ENCODE measurements at regions not wholly inside any gene's neighbourhood (a gene's known extent, or its start where the extent isn't known, plus 50 kb on each side); places are given as distances from the start of the nearest gene placed in this dataset.
A peak's percentile ranks its signal among the peaks of the same experiment; 100 is the strongest.

DNA sequence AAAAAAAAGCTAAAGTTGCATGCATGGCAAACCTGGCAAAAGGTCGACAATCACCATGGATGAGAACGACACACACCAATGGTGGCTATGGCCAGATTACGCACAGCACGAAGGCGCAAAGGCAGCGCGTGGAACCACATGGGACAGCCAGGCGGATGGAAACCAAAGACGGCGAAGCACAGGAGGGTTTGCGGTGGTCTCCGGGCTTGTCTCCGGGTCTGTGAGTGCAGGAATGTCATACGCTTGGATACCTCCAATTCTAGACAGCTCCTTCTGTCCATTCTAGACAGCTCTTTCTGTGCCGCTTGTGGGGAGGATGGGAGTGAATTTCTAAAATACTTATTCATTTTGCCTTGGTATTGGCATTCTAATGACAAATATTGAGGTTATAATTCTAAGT is 685.4 kb downstream of the BRD1 start:
- no peak overlapping the region for H2AK5ac ChIP-seq (ENCODE audit: low read depth, low read length)
- H3K9me3 ChIP-seq (replicated peaks in 1 of 2; ENCODE audit: control insufficient read depth in 2 of 2, insufficient read depth in 1 of 2, low read depth in 1 of 2, low read length in 2 of 2): no peaks in the 10 kb centered on the region
- peak overlapping the region; percentile 54 for H3K9ac ChIP-seq (ENCODE audit: low read depth, low read length, poor library complexity)
- no peak overlapping the region for H3K14ac ChIP-seq (ENCODE audit: low read length)
- H3K4ac ChIP-seq (ENCODE audit: low read length): no peak overlapping the region
- H3K79me1 ChIP-seq (ENCODE audit: low read depth, low read length): peaks cover 3% of the 10 kb centered on the region
- no peaks in the 10 kb centered on the region for H3K36me3 ChIP-seq (replicated peaks in 1 of 2; ENCODE audit: control insufficient read depth in 2 of 2, insufficient read depth in 2 of 2, low read length in 2 of 2)
- no peak for DNase-seq (ENCODE audit: low spot score)
- H3K18ac ChIP-seq (ENCODE audit: low read length): no peak overlapping the region
- H4K91ac ChIP-seq (ENCODE audit: low read depth, low read length, poor library complexity): no peak overlapping the region
- H4K8ac ChIP-seq (ENCODE audit: low read depth, low read length): no peak overlapping the region
- no peak overlapping the region for H2AFZ ChIP-seq (ENCODE audit: low read length)
- no peak overlapping the region for H3K27ac ChIP-seq (replicated peaks; ENCODE audit: low read length)
- H2BK120ac ChIP-seq (ENCODE audit: low read depth, low read length): no peak overlapping the region
- H3K4me2 ChIP-seq (ENCODE audit: insufficient read depth, low read length, poor library complexity, severe bottlenecking): peak overlapping the region; percentile 3
- no peak overlapping the region for H2BK15ac ChIP-seq (ENCODE audit: low read length)
- no peaks in the 10 kb centered on the region for H3K27me3 ChIP-seq (ENCODE audit: control insufficient read depth in 3 of 3, insufficient read depth in 3 of 3, low read depth in 1 of 3, low read length in 3 of 3)
- H3K23ac ChIP-seq (ENCODE audit: low read depth, low read length, poor library complexity): no peak overlapping the region
- no CpG with 5 or more reads among the region's 15 CpGs for WGBS, 2 donors (ENCODE audit: extremely low coverage in 2 of 2, insufficient read length in 2 of 2, insufficient replicate concordance in 1 of 2)
- no peak overlapping the region for H2BK12ac ChIP-seq (ENCODE audit: low read length)
- no peaks in the 10 kb centered on the region for H3K4me1 ChIP-seq (ENCODE audit: control insufficient read depth in 2 of 2, insufficient read depth in 1 of 2, low read depth in 1 of 2, low read length in 2 of 2)
- no peak overlapping the region for H3K4me3 ChIP-seq (ENCODE audit: low read length in 2 of 2)
- H2BK5ac ChIP-seq (ENCODE audit: low read length): no peak overlapping the region

DNA sequence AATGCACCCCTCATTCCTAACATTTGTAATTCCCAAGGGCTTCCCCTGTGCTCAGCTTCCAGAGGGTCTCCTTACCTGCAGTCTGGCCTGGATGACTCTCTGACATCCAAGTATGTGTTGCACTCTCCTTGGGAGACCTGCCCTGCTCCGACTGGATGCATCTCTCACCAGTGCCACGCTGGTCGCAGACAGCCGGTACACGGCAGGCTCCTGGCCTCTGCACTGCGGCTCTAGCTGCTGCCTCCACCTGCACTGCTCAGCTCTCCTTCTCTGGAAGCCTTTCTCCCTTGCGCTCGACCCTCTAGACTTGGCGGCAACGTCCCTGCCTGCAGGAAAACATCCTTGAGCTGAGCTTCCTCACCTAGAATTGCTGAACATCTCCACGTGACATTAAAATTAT is 685.9 kb downstream of the BRD1 start:
- no peak overlapping the region for H3K4ac ChIP-seq (ENCODE audit: low read length)
- peak overlapping the region; percentile 24 for H3K18ac ChIP-seq (ENCODE audit: low read length)
- H3K9me3 ChIP-seq (replicated peaks in 1 of 2; ENCODE audit: control insufficient read depth in 2 of 2, insufficient read depth in 1 of 2, low read depth in 1 of 2, low read length in 2 of 2): no peaks in the 10 kb centered on the region
- no peaks in the 10 kb centered on the region for H3K36me3 ChIP-seq (replicated peaks in 1 of 2; ENCODE audit: control insufficient read depth in 2 of 2, insufficient read depth in 2 of 2, low read length in 2 of 2)
- peaks cover 3% of the 10 kb centered on the region for H3K79me1 ChIP-seq (ENCODE audit: low read depth, low read length)
- no peak overlapping the region for H4K8ac ChIP-seq (ENCODE audit: low read depth, low read length)
- no CpG with 5 or more reads among the region's 11 CpGs for WGBS, 2 donors (ENCODE audit: extremely low coverage in 2 of 2, insufficient read length in 2 of 2, insufficient replicate concordance in 1 of 2)
- H3K14ac ChIP-seq (ENCODE audit: low read length): no peak overlapping the region
- peak overlapping the region; percentile 4 for H3K9ac ChIP-seq (ENCODE audit: low read depth, low read length, poor library complexity)
- no peak overlapping the region for H3K27ac ChIP-seq (replicated peaks; ENCODE audit: low read length)
- no peak overlapping the region for H2BK120ac ChIP-seq (ENCODE audit: low read depth, low read length)
- H2BK15ac ChIP-seq (ENCODE audit: low read length): no peak overlapping the region
- H2AK5ac ChIP-seq (ENCODE audit: low read depth, low read length): peak overlapping the region; percentile 41
- H3K4me1 ChIP-seq (ENCODE audit: control insufficient read depth in 2 of 2, insufficient read depth in 1 of 2, low read depth in 1 of 2, low read length in 2 of 2): no peaks in the 10 kb centered on the region
- H3K23ac ChIP-seq (ENCODE audit: low read depth, low read length, poor library complexity): no peak overlapping the region
- H3K4me3 ChIP-seq (ENCODE audit: low read length in 2 of 2): no peak overlapping the region
- H2BK12ac ChIP-seq (ENCODE audit: low read length): peak overlapping the region; percentile 7
- no peak for DNase-seq (ENCODE audit: low spot score)
- no peak overlapping the region for H2BK5ac ChIP-seq (ENCODE audit: low read length)
- H4K91ac ChIP-seq (ENCODE audit: low read depth, low read length, poor library complexity): no peak overlapping the region
- H3K27me3 ChIP-seq (ENCODE audit: control insufficient read depth in 3 of 3, insufficient read depth in 3 of 3, low read depth in 1 of 3, low read length in 3 of 3): no peaks in the 10 kb centered on the region
- H3K4me2 ChIP-seq (ENCODE audit: insufficient read depth, low read length, poor library complexity, severe bottlenecking): no peak overlapping the region
- H2AFZ ChIP-seq (ENCODE audit: low read length): no peak overlapping the region

DNA sequence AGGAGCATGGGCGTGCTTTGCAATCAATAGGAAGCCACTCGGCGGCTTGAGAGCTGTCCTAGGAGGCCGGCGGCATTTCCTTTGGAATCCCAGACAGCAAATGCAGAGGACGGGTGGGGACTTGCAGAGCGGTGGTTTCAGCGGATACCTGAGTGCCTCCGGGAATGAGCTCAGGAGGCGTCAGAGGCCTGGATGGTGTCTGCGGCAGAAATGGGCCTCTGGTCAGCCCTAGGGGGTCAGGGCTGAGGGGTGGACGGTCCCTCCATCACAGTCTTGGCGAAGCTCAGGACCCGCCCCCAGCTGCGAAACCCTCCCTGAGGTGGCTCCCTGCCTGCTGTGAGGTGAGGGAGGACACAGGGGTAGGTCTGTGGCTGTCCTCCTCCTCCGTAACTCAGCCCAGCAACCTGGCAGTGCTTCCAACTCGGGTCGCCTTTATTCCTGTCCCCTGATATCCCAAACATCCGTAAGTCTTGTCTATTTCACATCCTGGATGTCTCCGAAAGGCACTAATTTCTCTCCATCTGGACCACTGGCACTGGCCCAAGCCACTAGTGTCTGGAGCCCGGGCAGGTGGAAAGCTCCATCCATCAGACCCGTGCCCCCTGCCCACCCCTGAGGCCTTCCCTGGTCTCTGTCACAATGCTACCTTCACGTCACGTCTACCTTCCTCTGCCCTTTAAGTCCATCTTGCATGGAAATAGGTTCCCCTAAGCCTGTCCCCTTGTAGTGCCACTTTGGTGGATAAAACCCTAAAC is 686.6 kb downstream of the BRD1 start:
- H3K23ac ChIP-seq (ENCODE audit: low read depth, low read length, poor library complexity): no peak overlapping the region
- H4K91ac ChIP-seq (ENCODE audit: low read depth, low read length, poor library complexity): no peak overlapping the region
- no peaks in the 10 kb centered on the region for H3K36me3 ChIP-seq (replicated peaks in 1 of 2; ENCODE audit: control insufficient read depth in 2 of 2, insufficient read depth in 2 of 2, low read length in 2 of 2)
- H3K4me2 ChIP-seq (ENCODE audit: insufficient read depth, low read length, poor library complexity, severe bottlenecking): no peak overlapping the region
- no peak overlapping the region for H2BK12ac ChIP-seq (ENCODE audit: low read length)
- no peak overlapping the region for H3K4me3 ChIP-seq (ENCODE audit: low read length in 2 of 2)
- H3K27me3 ChIP-seq (ENCODE audit: control insufficient read depth in 3 of 3, insufficient read depth in 3 of 3, low read depth in 1 of 3, low read length in 3 of 3): no peaks in the 10 kb centered on the region
- H3K4me1 ChIP-seq (ENCODE audit: control insufficient read depth in 2 of 2, insufficient read depth in 1 of 2, low read depth in 1 of 2, low read length in 2 of 2): no peaks in the 10 kb centered on the region
- H3K18ac ChIP-seq (ENCODE audit: low read length): peak overlapping the region; percentile 39
- no peak overlapping the region for H2BK5ac ChIP-seq (ENCODE audit: low read length)
- H3K9me3 ChIP-seq (replicated peaks in 1 of 2; ENCODE audit: control insufficient read depth in 2 of 2, insufficient read depth in 1 of 2, low read depth in 1 of 2, low read length in 2 of 2): no peaks in the 10 kb centered on the region
- WGBS, 2 donors (ENCODE audit: extremely low coverage in 2 of 2, insufficient read length in 2 of 2, insufficient replicate concordance in 1 of 2): no CpG with 5 or more reads among the region's 24 CpGs
- no peak for DNase-seq (ENCODE audit: low spot score)
- H2BK120ac ChIP-seq (ENCODE audit: low read depth, low read length): no peak overlapping the region
- no peak overlapping the region for H3K27ac ChIP-seq (replicated peaks; ENCODE audit: low read length)
- peaks cover 3% of the 10 kb centered on the region for H3K79me1 ChIP-seq (ENCODE audit: low read depth, low read length)
- no peak overlapping the region for H4K8ac ChIP-seq (ENCODE audit: low read depth, low read length)
- no peak overlapping the region for H3K4ac ChIP-seq (ENCODE audit: low read length)
- H3K14ac ChIP-seq (ENCODE audit: low read length): no peak overlapping the region
- H2AK5ac ChIP-seq (ENCODE audit: low read depth, low read length): no peak overlapping the region
- peak overlapping the region; percentile 9 for H2BK15ac ChIP-seq (ENCODE audit: low read length)
- no peak overlapping the region for H2AFZ ChIP-seq (ENCODE audit: low read length)
- H3K9ac ChIP-seq (ENCODE audit: low read depth, low read length, poor library complexity): no peak overlapping the region

DNA sequence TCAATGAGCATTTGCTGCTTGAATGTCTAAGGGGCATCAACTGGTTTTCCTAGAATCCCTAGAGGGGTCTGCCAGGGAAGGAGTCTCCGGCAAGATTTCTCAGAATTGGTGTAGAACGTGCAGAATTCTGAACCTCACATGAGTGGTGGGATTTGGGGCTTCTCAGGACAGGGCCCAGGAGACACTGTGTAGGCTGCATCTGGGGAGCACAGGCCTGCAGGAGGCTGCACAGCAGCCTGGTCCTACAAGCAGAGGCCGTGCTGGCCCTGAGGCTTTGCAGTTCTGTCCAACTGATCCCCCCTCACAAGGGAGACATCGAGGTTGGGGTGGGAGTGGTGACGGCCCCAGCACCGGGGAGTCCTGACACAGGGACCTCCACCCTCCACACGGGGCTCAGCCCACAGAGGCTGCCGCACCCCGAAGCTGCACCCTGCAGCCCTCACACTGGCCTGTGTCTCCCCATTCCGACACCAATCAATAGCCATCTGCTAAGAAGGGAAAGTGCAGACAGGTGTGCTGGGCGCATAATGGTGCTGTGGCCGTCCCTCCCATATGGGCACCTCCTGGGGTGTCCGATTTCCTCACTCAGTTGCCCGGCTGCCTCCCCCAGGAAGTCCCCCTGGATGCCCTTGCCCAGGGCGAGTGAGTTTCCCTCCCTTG is 688.1 kb downstream of the BRD1 start:
- H2BK12ac ChIP-seq (ENCODE audit: low read length): no peak overlapping the region
- H2AFZ ChIP-seq (ENCODE audit: low read length): no peak overlapping the region
- no peak overlapping the region for H4K8ac ChIP-seq (ENCODE audit: low read depth, low read length)
- no peak for DNase-seq (ENCODE audit: low spot score)
- H2BK120ac ChIP-seq (ENCODE audit: low read depth, low read length): peak overlapping the region; percentile 73
- no peaks in the 10 kb centered on the region for H3K9me3 ChIP-seq (replicated peaks in 1 of 2; ENCODE audit: control insufficient read depth in 2 of 2, insufficient read depth in 1 of 2, low read depth in 1 of 2, low read length in 2 of 2)
- no peak overlapping the region for H3K4me3 ChIP-seq (ENCODE audit: low read length in 2 of 2)
- H3K14ac ChIP-seq (ENCODE audit: low read length): peak overlapping the region; percentile 49
- no peak overlapping the region for H3K27ac ChIP-seq (replicated peaks; ENCODE audit: low read length)
- no peak overlapping the region for H3K23ac ChIP-seq (ENCODE audit: low read depth, low read length, poor library complexity)
- H3K36me3 ChIP-seq (replicated peaks in 1 of 2; ENCODE audit: control insufficient read depth in 2 of 2, insufficient read depth in 2 of 2, low read length in 2 of 2): no peaks in the 10 kb centered on the region
- peaks cover 3% of the 10 kb centered on the region for H3K79me1 ChIP-seq (ENCODE audit: low read depth, low read length)
- H3K4me2 ChIP-seq (ENCODE audit: insufficient read depth, low read length, poor library complexity, severe bottlenecking): no peak overlapping the region
- no peak overlapping the region for H3K4ac ChIP-seq (ENCODE audit: low read length)
- H2BK15ac ChIP-seq (ENCODE audit: low read length): peak overlapping the region; percentile 64
- H3K27me3 ChIP-seq (ENCODE audit: control insufficient read depth in 3 of 3, insufficient read depth in 3 of 3, low read depth in 1 of 3, low read length in 3 of 3): no peaks in the 10 kb centered on the region
- no peak overlapping the region for H2BK5ac ChIP-seq (ENCODE audit: low read length)
- H2AK5ac ChIP-seq (ENCODE audit: low read depth, low read length): peak overlapping the region; percentile 93
- H4K91ac ChIP-seq (ENCODE audit: low read depth, low read length, poor library complexity): no peak overlapping the region
- WGBS, 2 donors (ENCODE audit: extremely low coverage in 2 of 2, insufficient read length in 2 of 2, insufficient replicate concordance in 1 of 2): no CpG with 5 or more reads among the region's 15 CpGs
- H3K4me1 ChIP-seq (ENCODE audit: control insufficient read depth in 2 of 2, insufficient read depth in 1 of 2, low read depth in 1 of 2, low read length in 2 of 2): no peaks in the 10 kb centered on the region
- H3K9ac ChIP-seq (ENCODE audit: low read depth, low read length, poor library complexity): no peak overlapping the region
- H3K18ac ChIP-seq (ENCODE audit: low read length): no peak overlapping the region
